HepG2 (cell line): ENCODE measurements at regions not wholly inside any gene's neighbourhood (a gene's known extent, or its start where the extent isn't known, plus 50 kb on each side); places are given as distances from the start of the nearest gene placed in this dataset.

Experiments used
- DMAP1 ChIP-seq: IDR thresholded peaks from 2 replicates; pipeline ENCODE4 v1.6.1; 2016
- ESRRA ChIP-seq: sonication (generic); formaldehyde crosslinking; IDR thresholded peaks from 2 replicates; pipeline ENCODE4 v1.5.1; 2020; ENCODE audit warnings: mild to moderate bottlenecking, low read depth, missing genetic modification reagents
- FOSL2 ChIP-seq: sonication (generic); formaldehyde crosslinking; IDR thresholded peaks from 2 replicates; pipeline ENCODE4 v1.4.0; 2020; ENCODE audit warnings: missing genetic modification reagents
- FOXK1 ChIP-seq: sonication (generic); formaldehyde crosslinking; IDR thresholded peaks from 2 replicates; pipeline ENCODE4 v1.4.0; 2020; ENCODE audit warnings: low read depth, missing genetic modification reagents, borderline replicate concordance
- KAT8 ChIP-seq: IDR thresholded peaks from 2 replicates; pipeline ENCODE4 v1.6.1; 2016; ENCODE audit warnings: missing genetic modification reagents, missing compliant biosample characterization
- MTA1 ChIP-seq: sonication (generic); formaldehyde crosslinking; IDR thresholded peaks from 2 replicates; pipeline ENCODE4 v1.4.0; 2020; ENCODE audit warnings: missing genetic modification reagents, mild to moderate bottlenecking, borderline replicate concordance
- MTF1 ChIP-seq: sonication (generic); formaldehyde crosslinking; IDR thresholded peaks from 2 replicates; pipeline ENCODE4 v1.5.0; 2020; ENCODE audit warnings: missing genetic modification reagents
- NR2F6 ChIP-seq, 2 experiments: IDR thresholded peaks; 2 replicates each; pipeline ENCODE4 v1.6.1; 2016; ENCODE audit warnings: antibody characterized with exemption in 1 of 2, mild to moderate bottlenecking in 1 of 2
- POLR2A ChIP-seq, 2 experiments: IDR thresholded peaks; 2 replicates each; pipeline ENCODE4 v1.6.1; 2011; ENCODE audit warnings: low read depth in 2 of 2, low read length in 2 of 2, mild to moderate bottlenecking in 1 of 2, moderate library complexity in 1 of 2; ENCODE audit not compliant: insufficient read depth in 1 of 2
- RFX3 ChIP-seq: IDR thresholded peaks from 2 replicates; pipeline ENCODE4 v1.6.1; 2016; ENCODE audit warnings: missing biosample characterization, missing genetic modification reagents
- SYNCRIP ChIP-seq: fragments of 200-400 bp; formaldehyde crosslinking; IDR thresholded peaks from 2 replicates; pipeline ENCODE4 v1.6.1; 2018; ENCODE audit warnings: mild to moderate bottlenecking, low read depth, low read length; ENCODE audit not compliant: insufficient read depth
- TBL1XR1 ChIP-seq: fragments of 150-350 bp; IDR thresholded peaks from 2 replicates; pipeline ENCODE4 v1.6.1; 2014; ENCODE audit warnings: borderline replicate concordance, low read length; ENCODE audit not compliant: partially characterized antibody
- ZMYM3 ChIP-seq: sonication (generic); formaldehyde crosslinking; IDR thresholded peaks from 2 replicates; pipeline ENCODE4 v1.5.1; 2020; ENCODE audit warnings: mild to moderate bottlenecking, missing genetic modification reagents
- TF ChIP-seq, protein P1 (sequence below): sonication (generic); formaldehyde crosslinking; IDR thresholded peaks from 2 replicates; pipeline ENCODE4 v1.8.0; 2022; ENCODE audit warnings: low read depth, missing genetic modification reagents
- TF ChIP-seq, protein P2 (sequence below): sonication (generic); formaldehyde crosslinking; IDR thresholded peaks from 2 replicates; pipeline ENCODE4 v1.5.1; 2020; ENCODE audit warnings: mild to moderate bottlenecking, moderate library complexity, missing genetic modification reagents
- TF ChIP-seq, protein P3 (sequence below): IDR thresholded peaks from 2 replicates; pipeline ENCODE4 v1.6.1; 2016; ENCODE audit warnings: low read depth, control low read depth
- TF ChIP-seq, protein P4 (sequence below): sonication (generic); formaldehyde crosslinking; IDR thresholded peaks from 2 replicates; pipeline ENCODE4 v1.4.0; 2020; ENCODE audit warnings: missing genetic modification reagents

DNA sequence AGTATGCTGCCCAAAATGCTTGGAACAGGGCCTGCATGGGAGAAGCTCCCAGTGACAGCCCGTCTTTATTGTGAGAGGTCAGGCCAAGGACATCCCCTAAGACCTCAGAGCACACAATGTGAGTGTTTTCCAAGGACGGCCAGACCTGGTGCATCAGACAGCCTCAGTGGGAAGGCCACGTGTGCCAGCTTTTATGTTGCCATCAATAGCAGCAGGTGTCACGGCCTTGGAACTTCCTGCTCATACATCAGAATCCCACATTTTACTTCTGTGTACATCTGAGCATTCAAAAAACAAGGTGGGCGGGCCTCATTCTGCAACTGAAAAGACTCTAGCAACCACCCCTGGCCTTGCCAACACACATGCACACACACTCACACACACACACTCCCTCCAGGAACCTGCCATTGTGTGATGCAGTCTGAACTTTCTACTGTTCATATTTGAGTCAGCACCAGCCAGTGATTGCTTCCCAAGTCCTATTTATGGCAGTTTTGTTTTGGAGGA is 753.1 kb upstream of the TBX3 start (continued):
- TF ChIP-seq, protein P1, sequence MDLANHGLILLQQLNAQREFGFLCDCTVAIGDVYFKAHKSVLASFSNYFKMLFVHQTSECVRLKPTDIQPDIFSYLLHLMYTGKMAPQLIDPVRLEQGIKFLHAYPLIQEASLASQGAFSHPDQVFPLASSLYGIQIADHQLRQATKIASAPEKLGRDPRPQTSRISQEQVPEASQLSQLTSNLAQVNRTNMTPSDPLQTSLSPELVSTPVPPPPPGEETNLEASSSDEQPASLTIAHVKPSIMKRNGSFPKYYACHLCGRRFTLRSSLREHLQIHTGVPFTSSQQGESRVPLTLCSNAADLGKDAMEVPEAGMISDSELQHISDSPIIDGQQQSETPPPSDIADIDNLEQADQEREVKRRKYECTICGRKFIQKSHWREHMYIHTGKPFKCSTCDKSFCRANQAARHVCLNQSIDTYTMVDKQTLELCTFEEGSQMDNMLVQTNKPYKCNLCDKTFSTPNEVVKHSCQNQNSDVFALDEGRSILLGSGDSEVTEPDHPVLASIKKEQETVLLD: no peak
- TF ChIP-seq FOXK1 (CRISPR knock-in tag) (peak; percentile 60; the same call in 1 of the 2 replicates), DMAP1 (CRISPR knock-in tag) (no peak), TBL1XR1 (no peak), SYNCRIP (no peak), POLR2A (IDR thresholded peaks at IDR 0.05; ENCODE audit: insufficient read depth in 1 of 2, low read depth in 2 of 2, low read length in 2 of 2) (no peak), FOSL2 (CRISPR knock-in tag) (peak; percentile 71), RFX3 (CRISPR knock-in tag) (no peak), NR2F6 (IDR thresholded peaks at IDR 0.05) (peak; percentile 78), NR2F6 (CRISPR knock-in tag; IDR thresholded peaks at IDR 0.05) (peak; percentile 82), MTA1 (CRISPR knock-in tag) (0 out of 2 replicates have a peak, but pooled peaks have one; percentile 44), MTF1 (no peak), ESRRA (CRISPR knock-in tag) (peak; percentile 96), ZMYM3 (CRISPR knock-in tag) (peak; percentile 16; the same call in 1 of the 2 replicates), KAT8 (CRISPR knock-in tag) (peak; percentile 48; the same call in 1 of the 2 replicates)
- TF ChIP-seq, protein P2, sequence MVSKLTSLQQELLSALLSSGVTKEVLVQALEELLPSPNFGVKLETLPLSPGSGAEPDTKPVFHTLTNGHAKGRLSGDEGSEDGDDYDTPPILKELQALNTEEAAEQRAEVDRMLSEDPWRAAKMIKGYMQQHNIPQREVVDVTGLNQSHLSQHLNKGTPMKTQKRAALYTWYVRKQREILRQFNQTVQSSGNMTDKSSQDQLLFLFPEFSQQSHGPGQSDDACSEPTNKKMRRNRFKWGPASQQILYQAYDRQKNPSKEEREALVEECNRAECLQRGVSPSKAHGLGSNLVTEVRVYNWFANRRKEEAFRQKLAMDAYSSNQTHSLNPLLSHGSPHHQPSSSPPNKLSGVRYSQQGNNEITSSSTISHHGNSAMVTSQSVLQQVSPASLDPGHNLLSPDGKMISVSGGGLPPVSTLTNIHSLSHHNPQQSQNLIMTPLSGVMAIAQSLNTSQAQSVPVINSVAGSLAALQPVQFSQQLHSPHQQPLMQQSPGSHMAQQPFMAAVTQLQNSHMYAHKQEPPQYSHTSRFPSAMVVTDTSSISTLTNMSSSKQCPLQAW (CRISPR knock-in tag): peak; percentile 74
- TF ChIP-seq, protein P3, sequence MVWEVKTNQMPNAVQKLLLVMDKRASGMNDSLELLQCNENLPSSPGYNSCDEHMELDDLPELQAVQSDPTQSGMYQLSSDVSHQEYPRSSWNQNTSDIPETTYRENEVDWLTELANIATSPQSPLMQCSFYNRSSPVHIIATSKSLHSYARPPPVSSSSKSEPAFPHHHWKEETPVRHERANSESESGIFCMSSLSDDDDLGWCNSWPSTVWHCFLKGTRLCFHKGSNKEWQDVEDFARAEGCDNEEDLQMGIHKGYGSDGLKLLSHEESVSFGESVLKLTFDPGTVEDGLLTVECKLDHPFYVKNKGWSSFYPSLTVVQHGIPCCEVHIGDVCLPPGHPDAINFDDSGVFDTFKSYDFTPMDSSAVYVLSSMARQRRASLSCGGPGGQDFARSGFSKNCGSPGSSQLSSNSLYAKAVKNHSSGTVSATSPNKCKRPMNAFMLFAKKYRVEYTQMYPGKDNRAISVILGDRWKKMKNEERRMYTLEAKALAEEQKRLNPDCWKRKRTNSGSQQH (CRISPR knock-in tag): 0 out of 2 replicates have a peak, but pooled peaks have one; percentile 45
- TF ChIP-seq, protein P4, sequence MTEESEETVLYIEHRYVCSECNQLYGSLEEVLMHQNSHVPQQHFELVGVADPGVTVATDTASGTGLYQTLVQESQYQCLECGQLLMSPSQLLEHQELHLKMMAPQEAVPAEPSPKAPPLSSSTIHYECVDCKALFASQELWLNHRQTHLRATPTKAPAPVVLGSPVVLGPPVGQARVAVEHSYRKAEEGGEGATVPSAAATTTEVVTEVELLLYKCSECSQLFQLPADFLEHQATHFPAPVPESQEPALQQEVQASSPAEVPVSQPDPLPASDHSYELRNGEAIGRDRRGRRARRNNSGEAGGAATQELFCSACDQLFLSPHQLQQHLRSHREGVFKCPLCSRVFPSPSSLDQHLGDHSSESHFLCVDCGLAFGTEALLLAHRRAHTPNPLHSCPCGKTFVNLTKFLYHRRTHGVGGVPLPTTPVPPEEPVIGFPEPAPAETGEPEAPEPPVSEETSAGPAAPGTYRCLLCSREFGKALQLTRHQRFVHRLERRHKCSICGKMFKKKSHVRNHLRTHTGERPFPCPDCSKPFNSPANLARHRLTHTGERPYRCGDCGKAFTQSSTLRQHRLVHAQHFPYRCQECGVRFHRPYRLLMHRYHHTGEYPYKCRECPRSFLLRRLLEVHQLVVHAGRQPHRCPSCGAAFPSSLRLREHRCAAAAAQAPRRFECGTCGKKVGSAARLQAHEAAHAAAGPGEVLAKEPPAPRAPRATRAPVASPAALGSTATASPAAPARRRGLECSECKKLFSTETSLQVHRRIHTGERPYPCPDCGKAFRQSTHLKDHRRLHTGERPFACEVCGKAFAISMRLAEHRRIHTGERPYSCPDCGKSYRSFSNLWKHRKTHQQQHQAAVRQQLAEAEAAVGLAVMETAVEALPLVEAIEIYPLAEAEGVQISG: 0 out of 2 replicates have a peak, but pooled peaks have one; percentile 41
